HG03025 (cell line): ENCODE measurements at regions not wholly inside any gene's neighbourhood (a gene's known extent, or its start where the extent isn't known, plus 50 kb on each side); places are given as distances from the start of the nearest gene placed in this dataset.
A peak's percentile ranks its signal among the peaks of the same experiment; 100 is the strongest.
"Not testable (repeated sequence)": the region's sequence is repeated elsewhere in the genome, so short reads cannot be mapped to it uniquely, and the experiment has no call there.

Source experiments
- ATAC-seq: cut with Tn5 transposase; IDR thresholded peaks from one replicate; pipeline ENCODE4 v1.9.1; 2021; ENCODE audit warnings: mild to moderate bottlenecking, moderate library complexity; ENCODE audit not compliant: unreplicated experiment, low FRiP score

- not testable (repeated sequence) for ATAC-seq
These were observed 576.8 kb upstream of the TLE4 start for GRCh38 chr9:78994974-78995373.

GRCh38 chr9:78997296-78997695 is 574.5 kb upstream of the TLE4 start:
- ATAC-seq = no peak

GRCh38 chr9:79000230-79001002 is 571.3 kb upstream of the TLE4 start:
- no peak for ATAC-seq

GRCh38 chr9:79001012-79001411 is 570.8 kb upstream of the TLE4 start:
- ATAC-seq = no peak

- no peak for ATAC-seq
These were observed 568.3 kb upstream of the TLE4 start for GRCh38 chr9:79003514-79003913.

- ATAC-seq = no peak
These were observed 567.7 kb upstream of the TLE4 start for GRCh38 chr9:79004032-79004431.

- ATAC-seq = no peak
These were observed 565.2 kb upstream of the TLE4 start for GRCh38 chr9:79006546-79006945.

GRCh38 chr9:79007701-79008483 is 563.9 kb upstream of the TLE4 start:
- peak; percentile 76 for ATAC-seq

- no peak for ATAC-seq
These were observed 562.8 kb upstream of the TLE4 start for GRCh38 chr9:79008916-79009315.

- no peak for ATAC-seq
These were observed 560.3 kb upstream of the TLE4 start for GRCh38 chr9:79011461-79011860.

- ATAC-seq = no peak
These were observed 559.2 kb upstream of the TLE4 start for GRCh38 chr9:79012561-79012960.

- no peak for ATAC-seq
These were observed 557.8 kb upstream of the TLE4 start for GRCh38 chr9:79013715-79014610.

- ATAC-seq = no peak
These were observed 556.7 kb upstream of the TLE4 start for GRCh38 chr9:79014929-79015699.

GRCh38 chr9:79015951-79016350 is 555.8 kb upstream of the TLE4 start:
- no peak for ATAC-seq

- no peak for ATAC-seq
These were observed 551.5 kb upstream of the TLE4 start for GRCh38 chr9:79020276-79020675.

- ATAC-seq = no peak
These were observed 550.7 kb upstream of the TLE4 start for GRCh38 chr9:79021084-79021483.

GRCh38 chr9:79023134-79023580 is 548.6 kb upstream of the TLE4 start:
- ATAC-seq = no peak

GRCh38 chr9:79026316-79026715 is 545.4 kb upstream of the TLE4 start:
- peak; percentile 61 for ATAC-seq

GRCh38 chr9:79028101-79028500 is 543.7 kb upstream of the TLE4 start:
- no peak for ATAC-seq

- no peak for ATAC-seq
These were observed 537.2 kb upstream of the TLE4 start for GRCh38 chr9:79034583-79034982.
